Hematopoietic multipotent progenitor cell treated with erythropoietin and hydrocortisone succinate and interleukin-3 and kit ligand, for 17 days (in vitro differentiated cells): ENCODE measurements at regions not wholly inside any gene's neighbourhood (a gene's known extent, or its start where the extent isn't known, plus 50 kb on each side); places are given as distances from the start of the nearest gene placed in this dataset.

ENCODE experiments used
- DNase-seq: peaks from one replicate; pipeline ENCODE4 v3.0.0-alpha.2; 2015; ENCODE audit warnings: low spot score

DNA sequence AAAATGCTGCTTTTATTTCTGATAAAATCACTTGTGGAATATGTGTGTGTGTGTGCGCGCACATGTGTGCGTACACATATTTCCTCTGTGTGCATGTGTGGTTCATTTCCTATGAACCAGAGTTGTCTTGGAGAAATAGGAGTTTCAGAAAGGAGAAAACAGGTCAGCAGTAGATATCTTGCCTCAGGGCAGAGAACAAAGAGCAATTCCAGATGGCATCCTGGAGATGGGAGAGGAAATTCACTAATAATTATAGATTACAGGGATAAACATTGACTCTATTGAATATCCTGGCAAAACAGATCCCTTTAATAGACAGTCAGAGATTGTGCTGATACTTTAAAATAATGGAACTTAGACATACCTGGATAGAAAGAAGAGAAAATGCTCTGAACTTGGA is 298.0 kb downstream of the TRIB2 start:
- DNase-seq = no peak

- no peak for DNase-seq
Measured at GRCh38 chr2:13015532-13016320, 299.0 kb downstream of the TRIB2 start.

GRCh38 chr2:13018490-13018889 is 301.8 kb downstream of the TRIB2 start:
- no peak for DNase-seq

- DNase-seq = no peak
Measured at GRCh38 chr2:13019781-13020180, 303.0 kb downstream of the TRIB2 start.

GRCh38 chr2:13020469-13020868 is 303.7 kb downstream of the TRIB2 start:
- DNase-seq = no peak

DNA sequence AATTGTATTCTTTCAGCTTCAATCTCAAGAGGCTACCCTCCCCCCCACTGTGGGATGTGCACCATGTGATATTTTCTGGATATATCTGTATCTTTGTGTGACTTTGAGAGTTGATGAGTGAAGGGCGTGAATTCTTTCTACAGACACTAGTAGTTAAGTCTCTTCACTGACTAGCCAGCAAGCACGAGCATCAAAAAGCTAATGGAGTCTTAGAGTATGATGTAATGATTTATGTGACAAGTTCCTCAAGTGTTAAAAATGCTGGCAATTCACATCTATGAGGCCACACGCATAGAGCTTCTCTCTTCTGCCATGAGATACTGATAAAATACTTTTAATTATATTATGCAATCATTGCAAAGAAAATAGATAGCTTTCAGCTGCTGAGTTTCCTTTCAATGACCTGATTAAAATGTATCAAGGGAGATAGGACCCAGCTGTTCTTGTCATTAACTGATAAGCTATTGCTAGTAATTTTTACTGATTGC is 304.8 kb downstream of the TRIB2 start:
- DNase-seq = no peak

DNA sequence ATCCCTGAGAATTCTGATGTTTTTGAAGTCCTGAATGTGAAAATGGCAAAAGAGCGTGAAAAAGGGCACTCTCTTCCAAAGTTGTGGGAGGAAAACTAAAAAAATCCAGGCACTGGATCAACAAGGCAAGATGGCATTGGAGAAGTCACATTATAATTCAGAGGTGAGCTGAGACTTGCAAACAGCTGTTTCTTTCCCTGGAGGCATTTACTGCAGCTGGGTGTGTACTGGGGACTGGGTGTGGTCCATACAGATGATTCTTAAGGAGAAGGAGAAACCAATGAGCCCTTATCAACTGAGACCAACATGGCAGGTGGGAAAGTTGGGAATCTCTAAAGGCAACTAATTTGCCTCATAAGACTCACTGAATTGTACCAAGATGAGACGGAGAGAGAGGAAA is 313.9 kb downstream of the TRIB2 start:
- no peak for DNase-seq

- no peak for DNase-seq
Measured at GRCh38 chr2:13034861-13035260, 318.1 kb downstream of the TRIB2 start.

GRCh38 chr2:13035866-13036265 is 319.1 kb downstream of the TRIB2 start:
- DNase-seq = no peak

DNA sequence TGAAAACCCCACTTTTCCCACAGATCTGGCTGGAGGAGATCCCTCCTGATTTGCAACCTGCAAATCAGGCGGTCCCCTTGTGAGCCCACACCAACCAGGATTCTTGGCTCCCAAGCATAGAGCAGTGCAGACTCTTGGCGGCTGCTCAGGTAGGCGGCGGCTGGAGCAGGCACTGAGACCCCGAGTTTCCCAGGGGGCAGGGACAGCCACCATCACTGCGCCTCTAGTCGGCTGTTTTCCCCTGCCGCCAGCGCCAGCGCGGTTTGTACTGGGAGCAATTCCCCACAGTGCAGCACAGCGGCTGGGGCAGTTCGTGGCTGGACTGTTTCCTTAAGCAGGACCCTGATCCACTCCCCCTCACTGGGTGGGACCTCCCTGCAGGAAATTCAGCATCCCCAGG is 323.3 kb downstream of the TRIB2 start:
- DNase-seq = no peak

DNA sequence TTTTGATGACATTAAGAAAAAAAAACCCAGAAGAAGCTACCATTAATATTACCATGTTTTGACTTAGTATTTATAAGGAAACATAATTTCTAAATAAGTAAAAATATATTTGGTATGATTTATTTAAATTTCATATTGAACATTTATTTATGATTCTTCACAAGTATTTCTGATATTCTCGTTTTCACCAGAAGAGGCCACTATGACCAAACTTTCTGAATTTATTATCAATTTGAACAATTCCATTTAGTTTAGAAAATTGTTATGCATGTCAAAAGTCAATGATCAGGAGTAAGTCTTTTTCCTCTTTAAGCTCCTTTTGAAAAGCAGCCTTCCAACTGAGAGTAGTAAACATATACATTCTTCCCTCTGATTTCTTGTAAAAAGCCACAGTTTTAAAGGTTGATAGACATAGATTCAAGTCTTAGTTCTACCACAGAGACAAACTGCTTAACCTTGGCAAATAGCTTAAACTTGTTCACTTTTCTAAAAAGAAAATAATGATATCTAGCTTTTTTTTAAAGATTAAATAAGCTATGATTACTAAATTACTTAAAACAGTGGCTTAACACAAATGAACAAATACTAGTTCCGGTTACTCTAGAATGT is 329.9 kb downstream of the TRIB2 start:
- no peak for DNase-seq

- DNase-seq = no peak
Measured at GRCh38 chr2:13050764-13051163, 334.0 kb downstream of the TRIB2 start.

- DNase-seq = no peak
Measured at GRCh38 chr2:13052547-13052946, 335.8 kb downstream of the TRIB2 start.

DNA sequence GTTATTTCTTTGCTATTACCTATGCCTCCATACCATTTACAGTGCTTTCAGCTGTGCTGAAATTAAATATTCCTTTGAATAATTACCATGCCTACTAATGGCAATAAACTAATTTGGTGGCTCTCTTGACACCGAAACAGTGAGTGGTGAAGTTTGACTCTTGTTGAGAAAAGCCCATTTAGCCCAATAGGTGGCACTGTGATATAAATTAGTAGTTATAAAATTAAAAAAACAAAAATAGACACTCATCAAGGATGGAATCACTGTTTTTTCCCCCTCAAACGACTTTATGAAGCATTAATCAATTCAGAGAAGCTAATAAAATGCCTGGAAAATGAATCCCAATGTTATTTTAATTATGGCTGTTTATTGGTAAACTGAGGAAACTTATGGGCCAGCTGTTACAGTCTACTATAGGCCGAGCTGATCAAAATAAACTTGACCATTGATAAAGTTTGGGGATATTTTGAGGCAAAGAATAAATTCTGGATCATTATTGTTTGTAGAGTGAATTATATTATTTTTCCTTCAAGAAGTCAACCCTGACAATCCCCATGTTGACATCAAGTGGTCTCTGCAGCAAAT is 339.6 kb downstream of the TRIB2 start:
- DNase-seq = no peak

- DNase-seq = no peak
Measured at GRCh38 chr2:13057671-13058070, 340.9 kb downstream of the TRIB2 start.

GRCh38 chr2:13066676-13067075 is 349.9 kb downstream of the TRIB2 start:
- no peak for DNase-seq

- DNase-seq = no peak
Measured at GRCh38 chr2:13067508-13067907, 350.8 kb downstream of the TRIB2 start.

- no peak for DNase-seq
Measured at GRCh38 chr2:13089971-13090370, 373.2 kb downstream of the TRIB2 start.

DNA sequence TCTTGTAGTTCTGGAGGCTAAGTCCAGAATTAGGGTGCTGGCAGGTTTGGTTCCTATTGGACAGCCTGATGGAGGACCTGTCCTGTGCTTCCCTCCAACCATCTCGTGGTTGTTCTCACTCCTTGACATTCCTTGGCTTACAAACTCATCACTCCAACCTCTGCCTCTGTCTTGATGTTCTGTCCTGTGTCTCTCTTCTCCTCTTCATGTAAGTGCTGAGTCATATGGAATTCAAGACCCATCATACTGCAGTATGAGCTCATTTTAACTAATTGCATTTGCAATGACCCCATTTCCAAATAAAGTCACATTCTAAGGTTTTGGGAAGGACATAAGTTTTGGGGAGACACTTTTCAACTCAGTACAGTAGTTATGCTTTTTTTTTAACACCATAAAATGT is 374.7 kb downstream of the TRIB2 start:
- DNase-seq = no peak

- DNase-seq = no peak
Measured at GRCh38 chr2:13091861-13092378, 375.2 kb downstream of the TRIB2 start.

DNA sequence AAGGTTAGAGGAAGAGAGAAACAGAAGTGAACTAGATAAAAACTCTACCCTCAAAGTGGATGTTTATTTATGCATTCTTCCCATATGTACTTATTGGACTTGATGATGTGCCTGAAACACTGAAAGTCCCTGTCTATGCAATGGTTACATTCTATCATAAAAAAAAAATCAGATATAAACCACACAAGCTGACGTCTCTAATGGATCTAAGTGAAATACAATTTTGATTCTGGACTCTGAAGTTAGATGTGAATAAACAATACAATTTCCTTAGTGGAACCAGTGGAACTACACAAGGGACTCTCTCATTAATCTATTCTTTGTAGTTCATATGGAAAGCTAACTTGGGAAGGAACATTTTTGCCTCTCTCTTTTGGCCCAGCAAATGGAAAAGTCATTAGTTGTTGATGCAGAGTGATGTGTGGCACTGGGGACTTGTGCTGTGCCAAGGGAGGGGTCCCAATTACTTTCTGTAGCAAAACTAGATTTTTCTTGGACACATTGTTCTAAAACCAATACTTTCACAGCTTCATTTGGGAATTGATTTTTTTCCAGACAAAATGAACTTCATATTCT is 376.8 kb downstream of the TRIB2 start:
- no peak for DNase-seq

DNA sequence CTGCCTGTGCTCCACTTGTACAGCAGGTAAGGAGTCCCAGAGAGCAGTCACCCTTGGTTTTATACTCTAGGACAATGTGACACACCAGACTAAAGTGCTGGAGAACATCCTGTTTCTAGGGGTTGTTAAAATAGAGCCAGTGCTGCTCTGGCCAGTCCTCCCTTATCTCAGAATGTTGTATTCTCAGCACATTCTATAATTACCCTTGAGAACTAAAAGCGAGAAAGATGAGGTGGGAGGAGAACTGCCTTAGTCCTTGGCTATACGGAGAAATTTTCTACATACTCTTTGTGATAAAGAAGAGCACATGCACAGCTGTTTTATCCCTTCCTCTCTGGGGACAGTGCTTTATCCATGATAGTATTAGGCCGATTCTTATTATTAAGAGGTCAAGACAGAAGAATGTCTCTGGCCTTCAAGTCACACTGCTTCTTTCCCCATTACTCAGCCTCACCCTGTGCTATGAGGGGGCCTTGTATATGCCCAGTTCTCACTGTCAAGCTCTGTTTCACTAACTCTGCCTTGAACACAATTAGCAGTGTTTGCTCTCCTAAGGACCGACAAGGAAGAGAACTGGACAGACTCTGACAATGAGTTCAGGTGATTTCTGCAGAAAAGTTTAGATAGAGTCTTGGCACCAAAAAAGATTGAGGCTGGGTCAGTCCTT is 385.8 kb downstream of the TRIB2 start:
- no peak for DNase-seq
